PFSK-1 (cell line): ENCODE measurements at regions not wholly inside any gene's neighbourhood (a gene's known extent, or its start where the extent isn't known, plus 50 kb on each side); places are given as distances from the start of the nearest gene placed in this dataset.

Experiments used
- POLR2AphosphoS5 ChIP-seq: IDR thresholded peaks from 2 replicates; pipeline ENCODE4 v1.6.1; 2012; ENCODE audit warnings: low read depth, mild to moderate bottlenecking, control low read depth, low read length, moderate library complexity
- SIN3A ChIP-seq: IDR thresholded peaks from 2 replicates; pipeline ENCODE4 v1.6.1; 2012; ENCODE audit warnings: mild to moderate bottlenecking, low read length, moderate library complexity, borderline replicate concordance; ENCODE audit not compliant: insufficient read depth
- TAF1 ChIP-seq: IDR thresholded peaks from 2 replicates; pipeline ENCODE4 v1.6.1; 2012; ENCODE audit warnings: low read length, control low read depth, borderline replicate concordance; ENCODE audit not compliant: insufficient read depth

- TF ChIP-seq POLR2AphosphoS5, result no peak
- no peak for TF ChIP-seq TAF1
- no peak for TF ChIP-seq SIN3A
Measured at GRCh38 chr2:58304843-58305242, 63.7 kb upstream of the FANCL start.
